Esophagus muscularis mucosa (tissue), 4 donors: ENCODE measurements at regions not wholly inside any gene's neighbourhood (a gene's known extent, or its start where the extent isn't known, plus 50 kb on each side); places are given as distances from the start of the nearest gene placed in this dataset.

ENCODE experiments used
- DNase-seq: peaks from one replicate; pipeline ENCODE4 v3.0.0-alpha.2; 2017; ENCODE audit errors: extremely low spot score
- H3K27ac ChIP-seq, 4 donors: fragments of 200-600 bp; sonication (generic); replicated peaks in 1 of 4; 1 replicate in 3 of 4; 2 replicates in 1 of 4; pipeline ENCODE4 v1.5.1; 2016 to 2019; ENCODE audit warnings: mild to moderate bottlenecking in 1 of 4
- H3K27me3 ChIP-seq, 4 donors: fragments of 200-600 bp; sonication (generic); one replicate each; pipeline versions ENCODE4 v1.5.1 to v1.6.0; 2016 to 2019
- H3K36me3 ChIP-seq, 4 donors: fragments of 200-600 bp; sonication (generic); one replicate each; pipeline ENCODE4 v1.5.1; 2016 to 2019
- H3K4me1 ChIP-seq, 4 donors: fragments of 200-600 bp; sonication (generic); one replicate each; pipeline ENCODE4 v1.5.1; 2016 to 2019
- H3K4me3 ChIP-seq, 4 donors: fragments of 200-600 bp; sonication (generic); 1 replicate in 2 of 4; 2 replicates in 2 of 4; pipeline ENCODE4 v1.5.1; 2016 to 2019; ENCODE audit warnings: mild to moderate bottlenecking in 4 of 4, moderate library complexity in 1 of 4
- H3K9me3 ChIP-seq, 4 donors: fragments of 200-600 bp; sonication (generic); 1 replicate in 3 of 4; 2 replicates in 1 of 4; pipeline ENCODE4 v1.5.1; 2016 to 2019
- CTCF ChIP-seq, 3 experiments: fragments of 200-600 bp in 2 of 3; fragments of 450-650 bp in 1 of 3; sonication (generic) in 2 of 3; IDR thresholded peaks; one replicate each; pipeline ENCODE4 v1.5.1; 2017 to 2019; ENCODE audit warnings: antibody characterized with exemption in 3 of 3, mild to moderate bottlenecking in 2 of 3, moderate library complexity in 1 of 3
- EP300 ChIP-seq: sonication (generic); formaldehyde crosslinking; IDR thresholded peaks from one replicate; pipeline ENCODE4 v1.6.1; 2017; ENCODE audit warnings: antibody characterized with exemption
- POLR2A ChIP-seq: fragments of 450-650 bp; IDR thresholded peaks from one replicate; pipeline ENCODE4 v1.6.1; 2017; ENCODE audit warnings: antibody characterized with exemption, moderate library complexity, mild to moderate bottlenecking, low read depth
- POLR2AphosphoS5 ChIP-seq, 2 donors: sonication (generic); formaldehyde crosslinking; IDR thresholded peaks; one replicate each; pipeline ENCODE4 v1.6.1; 2017; ENCODE audit warnings: antibody characterized with exemption in 2 of 2
- WGBS: methylation state at CpG from one replicate; pipeline ENCODE4 v1.1.5; 2018; 5-methylcytosine and 5-hydroxymethylcytosine counted together
- intact Hi-C: fragments of 100-400 bp; cut with DNase I; formaldehyde crosslinking; loops from one replicate; pipeline ENCODE4 v1.15.1; 2023

GRCh38 chr3:39753391-39753790 lies 56.0 kb upstream of the MYRIP start:
- Histone ChIP-seq H3K4me1 (no peaks in the 10 kb centered on the region), H3K9me3 (no peaks in the 10 kb centered on the region), H3K36me3 (no peaks in the 10 kb centered on the region), H3K4me3 (no peak overlapping the region), H3K27me3 (no peaks in the 10 kb centered on the region), H3K27ac (no peak overlapping the region)
- intact Hi-C loops, result no loop called here
- no peak for DNase-seq
- TF ChIP-seq EP300 (no peak), CTCF (IDR thresholded peaks at IDR 0.05) (no peak), POLR2AphosphoS5 (IDR thresholded peaks at IDR 0.05) (no peak), POLR2A (no peak)
- WGBS, result 95% methylated on average over 1 of the region's 1 CpG

GRCh38 chr3:39754549-39754948 lies 54.9 kb upstream of the MYRIP start:
- Histone ChIP-seq H3K4me3 (no peak overlapping the region), H3K36me3 (no peaks in the 10 kb centered on the region), H3K27ac (no peak overlapping the region), H3K9me3 (no peaks in the 10 kb centered on the region), H3K27me3 (no peaks in the 10 kb centered on the region), H3K4me1 (no peaks in the 10 kb centered on the region)
- no peak for TF ChIP-seq POLR2A
- no peak for TF ChIP-seq CTCF (IDR thresholded peaks at IDR 0.05)
- no peak for TF ChIP-seq POLR2AphosphoS5 (IDR thresholded peaks at IDR 0.05)
- TF ChIP-seq EP300, result no peak
- intact Hi-C loops, result no loop called here
- no peak for DNase-seq
- 75% methylated on average over 3 of the region's 3 CpGs for WGBS

- no peak for TF ChIP-seq CTCF (IDR thresholded peaks at IDR 0.05)
- TF ChIP-seq POLR2A, result no peak
- TF ChIP-seq EP300, result no peak
- no peak for TF ChIP-seq POLR2AphosphoS5 (IDR thresholded peaks at IDR 0.05)
- Histone ChIP-seq H3K27me3 (no peaks in the 10 kb centered on the region), H3K36me3 (no peaks in the 10 kb centered on the region), H3K9me3 (no peaks in the 10 kb centered on the region), H3K27ac (no peak overlapping the region), H3K4me1 (no peaks in the 10 kb centered on the region), H3K4me3 (no peak overlapping the region)
- 73% methylated on average over 1 of the region's 1 CpG for WGBS
- intact Hi-C loops, result no loop called here
- no peak for DNase-seq
These were observed 54.3 kb upstream of the MYRIP start for GRCh38 chr3:39755100-39755499.

- Histone ChIP-seq H3K27ac (no peak overlapping the region), H3K4me1 (no peaks in the 10 kb centered on the region), H3K4me3 (no peak overlapping the region), H3K27me3 (no peaks in the 10 kb centered on the region), H3K9me3 (no peaks in the 10 kb centered on the region), H3K36me3 (no peaks in the 10 kb centered on the region)
- TF ChIP-seq CTCF (IDR thresholded peaks at IDR 0.05) (no peak), EP300 (no peak), POLR2AphosphoS5 (IDR thresholded peaks at IDR 0.05) (no peak), POLR2A (no peak)
- 90% methylated on average over 2 of the region's 2 CpGs for WGBS
- no peak for DNase-seq
- intact Hi-C loops, result no loop called here
These were observed 52.1 kb upstream of the MYRIP start for GRCh38 chr3:39757307-39757706.
